GM12878 (cell line): ENCODE measurements at regions not wholly inside any gene's neighbourhood (a gene's known extent, or its start where the extent isn't known, plus 50 kb on each side); places are given as distances from the start of the nearest gene placed in this dataset.

ENCODE experiments used
- CBFB ChIP-seq: IDR thresholded peaks from 2 replicates; pipeline ENCODE4 v1.6.1; 2016; ENCODE audit warnings: antibody characterized with exemption, low read depth
- CHD1 ChIP-seq: IDR thresholded peaks from 2 replicates; pipeline ENCODE4 v1.6.1; 2012; ENCODE audit warnings: low read depth, low read length, improper control_type of control experiment
- CTCF ChIP-seq, 3 experiments: IDR thresholded peaks in 2 of 3; conservative IDR thresholded peaks in 1 of 3; 2 replicates each; pipeline ENCODE4 v1.5.1; 2011; ENCODE audit warnings: low read depth in 3 of 3, low read length in 3 of 3, mild to moderate bottlenecking in 3 of 3, control low read depth in 2 of 3, moderate library complexity in 2 of 3, inconsistent platforms in 1 of 3, mixed read lengths in 1 of 3; ENCODE audit not compliant: control insufficient read depth in 2 of 3, insufficient read depth in 1 of 3; ENCODE audit errors: extremely low read depth in 1 of 3
- ELK1 ChIP-seq: IDR thresholded peaks from 2 replicates; pipeline ENCODE4 v1.6.1; 2012; ENCODE audit warnings: low read depth, low read length, improper control_type of control experiment
- EZH2 ChIP-seq: IDR thresholded peaks from 2 replicates; pipeline ENCODE4 v1.6.1; 2012; ENCODE audit warnings: low read depth, mild to moderate bottlenecking, control low read depth, inconsistent platforms, low read length, borderline replicate concordance; ENCODE audit not compliant: control insufficient read depth
- GATAD2B ChIP-seq: fragments of 450-650 bp; conservative IDR thresholded peaks from 2 replicates; pipeline ENCODE4 v1.6.1; 2017; ENCODE audit warnings: low read depth, mild to moderate bottlenecking, moderate library complexity
- HSF1 ChIP-seq: fragments of 150-350 bp; IDR thresholded peaks from 2 replicates; pipeline ENCODE4 v1.6.1; 2014; ENCODE audit warnings: mild to moderate bottlenecking, low read depth, low read length
- MLLT1 ChIP-seq: fragments of 450-650 bp; IDR thresholded peaks from 2 replicates; pipeline ENCODE4 v1.6.1; 2016; ENCODE audit warnings: mild to moderate bottlenecking
- SMC3 ChIP-seq: IDR thresholded peaks from 2 replicates; pipeline ENCODE4 v1.6.1; 2011; ENCODE audit warnings: low read length, improper control_type of control experiment, borderline replicate concordance

GRCh38 chr1:94326329-94326728 is 88.9 kb upstream of the ARHGAP29 start:
- no peak for TF ChIP-seq MLLT1
- TF ChIP-seq GATAD2B, result no peak
- TF ChIP-seq ELK1, result no peak
- TF ChIP-seq EZH2, result no peak
- TF ChIP-seq HSF1, result no peak
- no peak for TF ChIP-seq SMC3
- TF ChIP-seq CHD1, result no peak
- no peak for TF ChIP-seq CTCF (IDR thresholded peaks at IDR 0.05 in 2 of 3, conservative IDR thresholded peaks at IDR 0.05 in 1 of 3; ENCODE audit: control insufficient read depth in 2 of 3, extremely low read depth in 1 of 3, insufficient read depth in 1 of 3, low read depth in 3 of 3, low read length in 3 of 3)
- TF ChIP-seq CBFB, result no peak
